ENCODE measurements at regions not wholly inside any gene's neighbourhood (a gene's known extent, or its start where the extent isn't known, plus 50 kb on each side); places are given as distances from the start of the nearest gene placed in this dataset.

DNA sequence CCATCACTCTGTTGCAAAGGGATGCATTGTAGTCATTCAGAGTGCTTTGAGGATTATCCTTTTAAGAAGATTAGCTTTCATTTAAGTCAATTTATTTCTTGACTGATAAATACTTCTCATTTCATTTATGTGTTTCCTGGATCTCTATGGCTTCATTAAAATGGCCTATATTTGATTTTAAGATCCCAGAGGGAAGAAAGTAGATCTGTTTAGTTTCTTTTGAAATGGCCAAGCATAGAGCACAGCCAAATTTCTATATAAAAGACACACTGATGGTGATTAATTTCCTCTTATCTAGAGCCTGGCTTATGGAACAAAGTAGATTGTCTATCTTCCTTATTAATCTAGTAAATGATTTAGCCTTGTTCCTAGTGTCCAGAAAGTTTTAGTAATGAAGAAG, 129.7 kb upstream of the CALCR start (continued):
- TF ChIP-seq, protein P1, sequence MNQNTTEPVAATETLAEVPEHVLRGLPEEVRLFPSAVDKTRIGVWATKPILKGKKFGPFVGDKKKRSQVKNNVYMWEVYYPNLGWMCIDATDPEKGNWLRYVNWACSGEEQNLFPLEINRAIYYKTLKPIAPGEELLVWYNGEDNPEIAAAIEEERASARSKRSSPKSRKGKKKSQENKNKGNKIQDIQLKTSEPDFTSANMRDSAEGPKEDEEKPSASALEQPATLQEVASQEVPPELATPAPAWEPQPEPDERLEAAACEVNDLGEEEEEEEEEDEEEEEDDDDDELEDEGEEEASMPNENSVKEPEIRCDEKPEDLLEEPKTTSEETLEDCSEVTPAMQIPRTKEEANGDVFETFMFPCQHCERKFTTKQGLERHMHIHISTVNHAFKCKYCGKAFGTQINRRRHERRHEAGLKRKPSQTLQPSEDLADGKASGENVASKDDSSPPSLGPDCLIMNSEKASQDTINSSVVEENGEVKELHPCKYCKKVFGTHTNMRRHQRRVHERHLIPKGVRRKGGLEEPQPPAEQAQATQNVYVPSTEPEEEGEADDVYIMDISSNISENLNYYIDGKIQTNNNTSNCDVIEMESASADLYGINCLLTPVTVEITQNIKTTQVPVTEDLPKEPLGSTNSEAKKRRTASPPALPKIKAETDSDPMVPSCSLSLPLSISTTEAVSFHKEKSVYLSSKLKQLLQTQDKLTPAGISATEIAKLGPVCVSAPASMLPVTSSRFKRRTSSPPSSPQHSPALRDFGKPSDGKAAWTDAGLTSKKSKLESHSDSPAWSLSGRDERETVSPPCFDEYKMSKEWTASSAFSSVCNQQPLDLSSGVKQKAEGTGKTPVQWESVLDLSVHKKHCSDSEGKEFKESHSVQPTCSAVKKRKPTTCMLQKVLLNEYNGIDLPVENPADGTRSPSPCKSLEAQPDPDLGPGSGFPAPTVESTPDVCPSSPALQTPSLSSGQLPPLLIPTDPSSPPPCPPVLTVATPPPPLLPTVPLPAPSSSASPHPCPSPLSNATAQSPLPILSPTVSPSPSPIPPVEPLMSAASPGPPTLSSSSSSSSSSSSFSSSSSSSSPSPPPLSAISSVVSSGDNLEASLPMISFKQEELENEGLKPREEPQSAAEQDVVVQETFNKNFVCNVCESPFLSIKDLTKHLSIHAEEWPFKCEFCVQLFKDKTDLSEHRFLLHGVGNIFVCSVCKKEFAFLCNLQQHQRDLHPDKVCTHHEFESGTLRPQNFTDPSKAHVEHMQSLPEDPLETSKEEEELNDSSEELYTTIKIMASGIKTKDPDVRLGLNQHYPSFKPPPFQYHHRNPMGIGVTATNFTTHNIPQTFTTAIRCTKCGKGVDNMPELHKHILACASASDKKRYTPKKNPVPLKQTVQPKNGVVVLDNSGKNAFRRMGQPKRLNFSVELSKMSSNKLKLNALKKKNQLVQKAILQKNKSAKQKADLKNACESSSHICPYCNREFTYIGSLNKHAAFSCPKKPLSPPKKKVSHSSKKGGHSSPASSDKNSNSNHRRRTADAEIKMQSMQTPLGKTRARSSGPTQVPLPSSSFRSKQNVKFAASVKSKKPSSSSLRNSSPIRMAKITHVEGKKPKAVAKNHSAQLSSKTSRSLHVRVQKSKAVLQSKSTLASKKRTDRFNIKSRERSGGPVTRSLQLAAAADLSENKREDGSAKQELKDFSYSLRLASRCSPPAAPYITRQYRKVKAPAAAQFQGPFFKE (tag by site-specific recombination; IDR thresholded peaks at IDR 0.05; ENCODE audit: borderline replicate concordance), result no peak
- TF ChIP-seq TCF7L2 (IDR thresholded peaks at IDR 0.05; ENCODE audit: borderline replicate concordance, low read depth, low read length) (no peak), ZNF175 (tag by site-specific recombination; IDR thresholded peaks at IDR 0.05) (no peak), ZNF366 (tag by site-specific recombination; conservative IDR thresholded peaks at IDR 0.05) (no peak), ZSCAN16 (tag by site-specific recombination; IDR thresholded peaks at IDR 0.05) (no peak), ZNF629 (tag by site-specific recombination; IDR thresholded peaks at IDR 0.05) (no peak)
- TF ChIP-seq, protein P2, sequence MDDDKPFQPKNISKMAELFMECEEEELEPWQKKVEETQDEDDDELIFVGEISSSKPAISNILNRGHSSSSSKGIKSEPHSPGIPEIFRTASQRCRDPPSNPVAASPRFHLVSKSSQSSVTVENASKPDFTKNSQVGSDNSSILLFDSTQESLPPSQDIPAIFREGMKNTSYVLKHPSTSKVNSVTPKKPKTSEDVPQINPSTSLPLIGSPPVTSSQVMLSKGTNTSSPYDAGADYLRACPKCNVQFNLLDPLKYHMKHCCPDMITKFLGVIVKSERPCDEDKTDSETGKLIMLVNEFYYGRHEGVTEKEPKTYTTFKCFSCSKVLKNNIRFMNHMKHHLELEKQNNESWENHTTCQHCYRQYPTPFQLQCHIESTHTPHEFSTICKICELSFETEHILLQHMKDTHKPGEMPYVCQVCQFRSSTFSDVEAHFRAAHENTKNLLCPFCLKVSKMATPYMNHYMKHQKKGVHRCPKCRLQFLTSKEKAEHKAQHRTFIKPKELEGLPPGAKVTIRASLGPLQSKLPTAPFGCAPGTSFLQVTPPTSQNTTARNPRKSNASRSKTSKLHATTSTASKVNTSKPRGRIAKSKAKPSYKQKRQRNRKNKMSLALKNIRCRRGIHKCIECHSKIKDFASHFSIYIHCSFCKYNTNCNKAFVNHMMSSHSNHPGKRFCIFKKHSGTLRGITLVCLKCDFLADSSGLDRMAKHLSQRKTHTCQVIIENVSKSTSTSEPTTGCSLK (tag by site-specific recombination; IDR thresholded peaks at IDR 0.05), result no peak

DNA sequence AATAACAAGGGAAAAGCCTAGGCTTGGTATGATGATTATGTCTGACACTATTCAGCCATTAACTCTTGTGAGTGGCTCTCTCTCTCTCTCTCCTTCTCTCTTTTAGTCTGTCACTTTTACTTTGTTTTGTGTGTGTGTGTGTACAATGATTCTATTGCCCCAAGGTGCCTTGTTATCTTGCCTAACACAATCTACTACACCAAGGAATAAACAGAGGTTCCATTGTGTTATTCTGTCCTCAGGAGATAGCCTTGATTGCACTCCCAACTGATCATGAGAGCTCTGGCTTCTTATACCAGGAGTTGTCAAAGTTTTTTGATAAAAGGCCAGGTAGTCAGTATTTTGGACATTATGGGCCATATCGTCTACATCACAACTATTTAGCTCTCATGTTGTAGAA, 123.4 kb upstream of the CALCR start:
- H3K4me3 ChIP-seq (ENCODE audit: low read depth, low read length), result no peak overlapping the region
- ChIA-PET POLR2A (no interaction called here), CTCF (interaction anchor here (2.2 kb wide), 1 partner anchor 18 kb away, joined by 5 read pairs; no protein-coding TSS in a partner anchor)
- H3K36me3 ChIP-seq (ENCODE audit: control insufficient read depth in 2 of 2, insufficient read depth in 1 of 2, low read length in 2 of 2), result no peaks in the 10 kb centered on the region
- H3K4me1 ChIP-seq (ENCODE audit: control insufficient read depth, insufficient read depth, low read length), result no peaks in the 10 kb centered on the region
- H3K27ac ChIP-seq (ENCODE audit: extremely low read depth, low read depth, low read length), result no peak overlapping the region
- TF ChIP-seq ZNF549 (tag by site-specific recombination; IDR thresholded peaks at IDR 0.05) (no peak), ZNF514 (tag by site-specific recombination; IDR thresholded peaks at IDR 0.05) (no peak), ZNF394 (tag by site-specific recombination; IDR thresholded peaks at IDR 0.05; ENCODE audit: borderline replicate concordance) (no peak), ZNF521 (tag by site-specific recombination; IDR thresholded peaks at IDR 0.05) (no peak), ZNF747 (tag by site-specific recombination; IDR thresholded peaks at IDR 0.05) (no peak), ZNF596 (tag by site-specific recombination; IDR thresholded peaks at IDR 0.05) (no peak), KLF8 (tag by site-specific recombination; IDR thresholded peaks at IDR 0.05) (no peak), FEZF1 (tag by site-specific recombination; IDR thresholded peaks at IDR 0.05) (no peak), SP7 (tag by site-specific recombination; IDR thresholded peaks at IDR 0.05) (no peak)
- TF ChIP-seq, protein P3, sequence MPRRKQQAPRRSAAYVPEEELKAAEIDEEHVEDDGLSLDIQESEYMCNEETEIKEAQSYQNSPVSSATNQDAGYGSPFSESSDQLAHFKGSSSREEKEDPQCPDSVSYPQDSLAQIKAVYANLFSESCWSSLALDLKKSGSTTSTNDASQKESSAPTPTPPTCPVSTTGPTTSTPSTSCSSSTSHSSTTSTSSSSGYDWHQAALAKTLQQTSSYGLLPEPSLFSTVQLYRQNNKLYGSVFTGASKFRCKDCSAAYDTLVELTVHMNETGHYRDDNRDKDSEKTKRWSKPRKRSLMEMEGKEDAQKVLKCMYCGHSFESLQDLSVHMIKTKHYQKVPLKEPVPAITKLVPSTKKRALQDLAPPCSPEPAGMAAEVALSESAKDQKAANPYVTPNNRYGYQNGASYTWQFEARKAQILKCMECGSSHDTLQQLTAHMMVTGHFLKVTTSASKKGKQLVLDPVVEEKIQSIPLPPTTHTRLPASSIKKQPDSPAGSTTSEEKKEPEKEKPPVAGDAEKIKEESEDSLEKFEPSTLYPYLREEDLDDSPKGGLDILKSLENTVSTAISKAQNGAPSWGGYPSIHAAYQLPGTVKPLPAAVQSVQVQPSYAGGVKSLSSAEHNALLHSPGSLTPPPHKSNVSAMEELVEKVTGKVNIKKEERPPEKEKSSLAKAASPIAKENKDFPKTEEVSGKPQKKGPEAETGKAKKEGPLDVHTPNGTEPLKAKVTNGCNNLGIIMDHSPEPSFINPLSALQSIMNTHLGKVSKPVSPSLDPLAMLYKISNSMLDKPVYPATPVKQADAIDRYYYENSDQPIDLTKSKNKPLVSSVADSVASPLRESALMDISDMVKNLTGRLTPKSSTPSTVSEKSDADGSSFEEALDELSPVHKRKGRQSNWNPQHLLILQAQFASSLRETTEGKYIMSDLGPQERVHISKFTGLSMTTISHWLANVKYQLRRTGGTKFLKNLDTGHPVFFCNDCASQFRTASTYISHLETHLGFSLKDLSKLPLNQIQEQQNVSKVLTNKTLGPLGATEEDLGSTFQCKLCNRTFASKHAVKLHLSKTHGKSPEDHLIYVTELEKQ (tag by site-specific recombination; IDR thresholded peaks at IDR 0.05; ENCODE audit: borderline replicate concordance), result no peak
- H3K9me3 ChIP-seq (ENCODE audit: control insufficient read depth, insufficient read depth, low read depth, low read length), result no peaks in the 10 kb centered on the region
